OCI-LY1 (cell line): ENCODE measurements at regions not wholly inside any gene's neighbourhood (a gene's known extent, or its start where the extent isn't known, plus 50 kb on each side); places are given as distances from the start of the nearest gene placed in this dataset.
"Not testable (repeated sequence)": the region's sequence is repeated elsewhere in the genome, so short reads cannot be mapped to it uniquely, and the experiment has no call there.

ENCODE experiments used
- H2AFZ ChIP-seq: fragments of 200-600 bp; sonication (generic), shearing (Covaris generic); 2 replicates; pipeline ENCODE4 v1.6.0; 2014; ENCODE audit warnings: antibody characterized with exemption, mild to moderate bottlenecking, low read length
- H3F3A ChIP-seq: fragments of 200-600 bp; sonication (generic), shearing (Covaris generic); 2 replicates; pipeline ENCODE4 v1.6.0; 2014; ENCODE audit warnings: mild to moderate bottlenecking, antibody characterized with exemption, low read length, moderate library complexity; ENCODE audit not compliant: insufficient read depth
- H3K27ac ChIP-seq: fragments of 200-600 bp; sonication (generic); 2 replicates; pipeline ENCODE4 v1.5.1; 2014; ENCODE audit warnings: low read length, mixed run types, mild to moderate bottlenecking, low read depth; ENCODE audit not compliant: poor library complexity, severe bottlenecking
- H3K27me3 ChIP-seq: fragments of 200-600 bp; sonication (generic); 2 replicates; pipeline ENCODE4 v1.6.0; 2014; ENCODE audit warnings: antibody characterized with exemption, mild to moderate bottlenecking, low read length, moderate library complexity; ENCODE audit not compliant: insufficient read depth
- H3K36me3 ChIP-seq: fragments of 200-600 bp; sonication (generic); 2 replicates; pipeline ENCODE4 v1.6.1; 2014; ENCODE audit warnings: mild to moderate bottlenecking, antibody characterized with exemption, low read length, moderate library complexity, mixed read lengths; ENCODE audit not compliant: insufficient read depth
- H3K4me1 ChIP-seq: fragments of 200-600 bp; sonication (generic); 2 replicates; pipeline ENCODE4 v1.5.1; 2014; ENCODE audit warnings: mild to moderate bottlenecking, low read length, moderate library complexity; ENCODE audit not compliant: insufficient read depth, severe bottlenecking
- H3K4me2 ChIP-seq: fragments of 200-600 bp; sonication (generic), shearing (Covaris generic); 2 replicates; pipeline ENCODE4 v1.6.1; 2014; ENCODE audit warnings: low read length
- H3K4me3 ChIP-seq: fragments of 200-600 bp; sonication (generic); 2 replicates; pipeline ENCODE4 v1.5.1; 2014; ENCODE audit warnings: low read length, low read depth, mild to moderate bottlenecking, mixed read lengths; ENCODE audit not compliant: poor library complexity, severe bottlenecking
- H3K79me2 ChIP-seq: fragments of 200-600 bp; shearing (Covaris generic); 2 replicates; pipeline ENCODE4 v1.6.1; 2016; ENCODE audit warnings: mixed run types, low read length, mixed read lengths; ENCODE audit not compliant: insufficient read depth
- H3K9ac ChIP-seq: fragments of 200-600 bp; sonication (generic), shearing (Covaris generic); 2 replicates; pipeline ENCODE4 v1.6.1; 2014; ENCODE audit warnings: mild to moderate bottlenecking, low read length, mixed read lengths
- H3K9me2 ChIP-seq: fragments of 200-600 bp; sonication (generic), shearing (Covaris generic); 2 replicates; pipeline ENCODE4 v1.6.1; 2014; ENCODE audit warnings: low read depth, mild to moderate bottlenecking, low read length, mixed read lengths
- H3K9me3 ChIP-seq: fragments of 200-600 bp; shearing (Covaris generic); 2 replicates; pipeline ENCODE4 v1.6.1; 2014; ENCODE audit warnings: low read length, mixed read lengths
- H4K20me1 ChIP-seq: fragments of 200-600 bp; sonication (generic), shearing (Covaris generic); 2 replicates; pipeline ENCODE4 v1.6.0; 2016; ENCODE audit warnings: mild to moderate bottlenecking, low read length; ENCODE audit not compliant: insufficient read depth
- EZH2 ChIP-seq: fragments of 200-600 bp; sonication (generic), shearing (Covaris generic); IDR thresholded peaks from 2 replicates; pipeline ENCODE4 v1.8.0; 2017; ENCODE audit warnings: borderline replicate concordance, mixed run types, mild to moderate bottlenecking, antibody characterized with exemption, low read length, moderate library complexity, mixed read lengths
- TF ChIP-seq, protein P1 (sequence below): fragments of 200-600 bp; sonication (generic), shearing (Covaris generic); IDR thresholded peaks from 2 replicates; pipeline ENCODE4 v1.5.1; 2017; ENCODE audit warnings: mild to moderate bottlenecking, antibody characterized with exemption, low read length, moderate library complexity, mixed read lengths

- no peak overlapping the region for H2AFZ ChIP-seq
- H3K9me3 ChIP-seq = no peaks in the 10 kb centered on the region
- no peak overlapping the region for H3K27ac ChIP-seq
- no peaks in the 10 kb centered on the region for H3K4me1 ChIP-seq
- H3K9ac ChIP-seq = no peak overlapping the region
- no peak for TF ChIP-seq EZH2
- TF ChIP-seq, protein P1, sequence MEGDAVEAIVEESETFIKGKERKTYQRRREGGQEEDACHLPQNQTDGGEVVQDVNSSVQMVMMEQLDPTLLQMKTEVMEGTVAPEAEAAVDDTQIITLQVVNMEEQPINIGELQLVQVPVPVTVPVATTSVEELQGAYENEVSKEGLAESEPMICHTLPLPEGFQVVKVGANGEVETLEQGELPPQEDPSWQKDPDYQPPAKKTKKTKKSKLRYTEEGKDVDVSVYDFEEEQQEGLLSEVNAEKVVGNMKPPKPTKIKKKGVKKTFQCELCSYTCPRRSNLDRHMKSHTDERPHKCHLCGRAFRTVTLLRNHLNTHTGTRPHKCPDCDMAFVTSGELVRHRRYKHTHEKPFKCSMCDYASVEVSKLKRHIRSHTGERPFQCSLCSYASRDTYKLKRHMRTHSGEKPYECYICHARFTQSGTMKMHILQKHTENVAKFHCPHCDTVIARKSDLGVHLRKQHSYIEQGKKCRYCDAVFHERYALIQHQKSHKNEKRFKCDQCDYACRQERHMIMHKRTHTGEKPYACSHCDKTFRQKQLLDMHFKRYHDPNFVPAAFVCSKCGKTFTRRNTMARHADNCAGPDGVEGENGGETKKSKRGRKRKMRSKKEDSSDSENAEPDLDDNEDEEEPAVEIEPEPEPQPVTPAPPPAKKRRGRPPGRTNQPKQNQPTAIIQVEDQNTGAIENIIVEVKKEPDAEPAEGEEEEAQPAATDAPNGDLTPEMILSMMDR = no peak
- H3K4me2 ChIP-seq = no peak overlapping the region
- no peaks in the 10 kb centered on the region for H3K36me3 ChIP-seq
- H3K27me3 ChIP-seq = no peaks in the 10 kb centered on the region
- no peaks in the 10 kb centered on the region for H3F3A ChIP-seq
- H3K79me2 ChIP-seq = no peaks in the 10 kb centered on the region
- H4K20me1 ChIP-seq = no peaks in the 10 kb centered on the region
- no peaks in the 10 kb centered on the region for H3K9me2 ChIP-seq
- H3K4me3 ChIP-seq = no peak overlapping the region
These were observed 70.8 kb upstream of the TEAD1 start for GRCh38 chr11:12603143-12604088.

GRCh38 chr11:12604557-12605153 is 69.6 kb upstream of the TEAD1 start:
- H2AFZ ChIP-seq = no peak overlapping the region
- TF ChIP-seq, protein P1 = no peak
- no peak for TF ChIP-seq EZH2
- H3F3A ChIP-seq = no peaks in the 10 kb centered on the region
- no peaks in the 10 kb centered on the region for H3K9me3 ChIP-seq
- H3K4me2 ChIP-seq = no peak overlapping the region
- H3K36me3 ChIP-seq = no peaks in the 10 kb centered on the region
- H3K9ac ChIP-seq = no peak overlapping the region
- no peaks in the 10 kb centered on the region for H3K79me2 ChIP-seq
- H3K9me2 ChIP-seq = no peaks in the 10 kb centered on the region
- H3K4me1 ChIP-seq = no peaks in the 10 kb centered on the region
- no peaks in the 10 kb centered on the region for H3K27me3 ChIP-seq
- H3K4me3 ChIP-seq = no peak overlapping the region
- no peak overlapping the region for H3K27ac ChIP-seq
- H4K20me1 ChIP-seq = no peaks in the 10 kb centered on the region

- Histone ChIP-seq H3K9me3 (no peaks in the 10 kb centered on the region), H4K20me1 (no peaks in the 10 kb centered on the region), H3K4me3 (no peak overlapping the region), H3K27ac (no peak overlapping the region), H3K4me1 (no peaks in the 10 kb centered on the region), H2AFZ (no peak overlapping the region), H3K36me3 (no peaks in the 10 kb centered on the region), H3K9me2 (no peaks in the 10 kb centered on the region), H3K9ac (no peak overlapping the region), H3F3A (no peaks in the 10 kb centered on the region), H3K27me3 (no peaks in the 10 kb centered on the region), H3K79me2 (no peaks in the 10 kb centered on the region), H3K4me2 (no peak overlapping the region)
- no peak for TF ChIP-seq EZH2
- TF ChIP-seq, protein P1 = no peak
These were observed 67.6 kb upstream of the TEAD1 start for GRCh38 chr11:12606597-12606996.

DNA sequence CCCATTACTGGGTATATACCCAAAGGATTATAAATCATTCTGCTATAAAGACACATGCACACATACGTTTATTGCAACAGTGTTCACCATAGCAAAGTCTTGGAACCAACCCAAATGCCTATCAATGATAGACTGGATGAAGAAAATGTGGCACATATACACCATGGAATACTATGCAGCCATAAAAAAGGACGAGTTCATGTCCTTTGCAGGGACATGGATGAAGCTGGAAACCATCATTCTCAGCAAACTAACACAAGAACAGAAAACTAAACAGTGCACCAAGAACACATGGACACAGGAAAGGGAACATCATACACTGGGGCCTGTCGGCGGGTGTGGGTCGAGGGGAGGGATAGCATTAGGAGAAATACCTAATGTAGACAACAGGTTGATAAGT is 65.5 kb upstream of the TEAD1 start:
- H3K27me3 ChIP-seq, H3K4me2 ChIP-seq, H3F3A ChIP-seq, H3K9me2 ChIP-seq, H3K4me3 ChIP-seq, H3K79me2 ChIP-seq, H3K27ac ChIP-seq, H3K36me3 ChIP-seq, H4K20me1 ChIP-seq, H3K9me3 ChIP-seq, H3K9ac ChIP-seq, H2AFZ ChIP-seq, H3K4me1 ChIP-seq: not testable (repeated sequence)
